HCEC 1CT (cell line): ENCODE measurements at regions not wholly inside any gene's neighbourhood (a gene's known extent, or its start where the extent isn't known, plus 50 kb on each side); places are given as distances from the start of the nearest gene placed in this dataset.

ENCODE experiments used
- DNase-seq: peaks from one replicate; pipeline ENCODE4 v3.0.0-alpha.2; 2017

DNA sequence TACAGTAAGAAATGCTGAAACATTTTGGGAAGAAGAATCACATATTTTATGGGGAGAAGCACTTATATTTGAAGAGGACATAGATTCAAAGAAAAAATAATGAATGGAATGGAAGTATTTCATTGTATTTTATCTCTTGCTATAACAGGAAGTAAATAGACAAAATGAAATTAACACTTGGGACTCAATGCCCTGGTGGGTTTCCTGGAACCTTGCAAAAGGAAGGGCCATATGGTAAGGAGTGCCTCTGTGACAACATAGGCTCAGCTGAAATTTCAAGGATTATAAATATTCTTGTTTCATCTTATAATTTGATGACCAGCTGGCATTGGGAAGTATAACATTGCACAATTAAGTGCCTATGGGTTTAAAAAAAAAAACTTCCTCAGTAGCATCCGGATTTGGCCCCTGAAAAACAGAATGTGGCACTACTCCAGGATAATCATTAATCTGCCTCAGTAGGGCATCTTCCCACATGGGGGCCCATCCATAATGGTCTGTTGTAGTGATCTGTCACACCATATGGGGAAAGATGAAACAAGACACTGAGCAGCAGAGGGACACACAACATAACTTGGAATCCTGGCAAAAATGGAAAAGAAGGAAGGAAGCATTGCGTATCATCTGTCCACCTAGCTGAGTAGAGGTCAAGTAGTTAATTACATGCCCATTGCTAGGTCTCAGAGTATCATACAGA lies 321.6 kb downstream of the NDFIP2 start:
- DNase-seq, result no peak

DNA sequence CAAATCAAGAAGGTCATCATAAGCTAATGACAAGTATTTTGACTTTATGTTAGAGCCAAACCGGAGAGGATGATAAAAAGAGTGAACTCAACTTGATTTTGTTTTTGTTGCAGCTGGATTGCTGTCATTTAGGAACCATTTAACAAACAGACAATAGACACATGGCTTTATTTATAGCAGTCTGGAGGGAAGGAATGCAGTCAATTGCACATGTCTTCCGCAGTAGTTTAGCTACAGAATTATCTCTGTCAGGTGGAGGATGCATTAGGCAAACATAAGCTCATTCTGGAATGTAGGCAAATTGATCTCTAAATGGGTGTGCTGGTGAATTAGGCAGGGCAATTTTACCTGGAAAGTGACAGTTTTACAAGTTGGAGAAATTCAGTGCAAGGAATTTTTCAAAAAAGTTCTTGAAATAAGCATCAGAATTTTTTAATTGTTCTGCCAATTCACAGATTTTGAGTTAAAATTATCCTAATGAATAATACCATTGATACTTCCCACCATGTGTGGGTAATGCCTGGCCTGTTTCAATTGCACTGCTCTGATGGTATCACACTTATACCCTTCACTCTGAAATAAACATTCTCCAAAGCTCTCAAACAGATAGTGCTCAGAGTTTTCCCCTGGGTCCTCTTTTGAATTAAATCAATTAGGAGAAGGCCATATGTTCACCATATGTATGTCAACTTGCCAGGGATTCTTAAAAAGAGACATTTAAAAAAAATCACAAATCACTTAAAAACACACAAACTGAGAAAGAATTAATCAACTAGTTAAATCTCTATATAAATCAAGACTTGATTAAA lies 318.3 kb downstream of the NDFIP2 start:
- no peak for DNase-seq

- DNase-seq, result no peak
These were observed 315.2 kb downstream of the NDFIP2 start for GRCh38 chr13:79796136-79796535.

- DNase-seq, result no peak
These were observed 314.0 kb downstream of the NDFIP2 start for GRCh38 chr13:79794931-79795330.

DNA sequence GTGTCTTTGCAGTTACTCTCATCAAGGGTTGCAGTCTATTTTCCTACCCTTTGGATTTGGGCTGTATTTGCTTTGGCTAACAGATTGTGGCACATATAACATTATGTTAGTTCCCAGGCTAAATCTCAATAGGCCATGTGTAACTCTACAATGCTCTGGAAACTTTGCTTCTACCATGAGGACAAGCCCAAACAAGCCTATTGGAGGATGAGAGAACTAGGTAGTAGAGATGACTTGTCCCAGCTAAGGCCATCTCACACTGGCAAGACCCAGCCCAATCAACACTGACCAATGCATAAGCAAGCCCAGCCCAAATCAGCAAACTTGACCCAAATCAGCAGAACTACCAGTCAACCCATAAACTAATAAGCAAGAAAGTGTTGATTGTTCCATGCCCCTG lies 311.8 kb downstream of the NDFIP2 start:
- DNase-seq, result no peak

DNA sequence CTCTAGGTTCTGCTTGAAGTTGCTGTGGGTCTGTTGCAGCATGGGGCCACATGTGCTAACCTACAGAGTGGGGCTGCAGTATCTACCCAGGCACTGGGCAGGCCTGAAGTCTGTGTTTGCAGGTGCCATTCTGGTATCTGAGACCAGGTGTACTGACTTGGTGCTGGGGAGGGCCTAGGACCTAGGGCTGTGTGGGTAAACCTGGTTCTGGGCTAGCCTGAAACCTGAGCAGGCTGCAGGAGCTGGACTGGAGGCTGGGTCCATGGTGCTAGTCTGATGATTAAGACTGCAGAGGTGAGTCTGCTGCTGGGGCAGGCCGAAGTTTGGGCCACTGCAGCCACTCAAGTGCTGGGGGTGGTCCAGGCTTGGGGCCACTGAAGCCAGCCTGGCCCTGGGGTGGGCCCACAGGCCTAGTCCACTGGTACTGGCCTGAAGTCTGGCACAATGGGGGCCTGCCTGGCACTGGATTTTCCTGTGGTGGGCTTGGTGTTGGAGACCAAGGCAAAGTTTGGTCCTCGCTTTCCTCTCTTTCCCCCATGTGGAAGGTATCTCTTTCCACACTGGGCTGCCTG lies 310.6 kb downstream of the NDFIP2 start:
- no peak for DNase-seq

GRCh38 chr13:79786176-79786575 lies 305.2 kb downstream of the NDFIP2 start:
- no peak for DNase-seq

DNA sequence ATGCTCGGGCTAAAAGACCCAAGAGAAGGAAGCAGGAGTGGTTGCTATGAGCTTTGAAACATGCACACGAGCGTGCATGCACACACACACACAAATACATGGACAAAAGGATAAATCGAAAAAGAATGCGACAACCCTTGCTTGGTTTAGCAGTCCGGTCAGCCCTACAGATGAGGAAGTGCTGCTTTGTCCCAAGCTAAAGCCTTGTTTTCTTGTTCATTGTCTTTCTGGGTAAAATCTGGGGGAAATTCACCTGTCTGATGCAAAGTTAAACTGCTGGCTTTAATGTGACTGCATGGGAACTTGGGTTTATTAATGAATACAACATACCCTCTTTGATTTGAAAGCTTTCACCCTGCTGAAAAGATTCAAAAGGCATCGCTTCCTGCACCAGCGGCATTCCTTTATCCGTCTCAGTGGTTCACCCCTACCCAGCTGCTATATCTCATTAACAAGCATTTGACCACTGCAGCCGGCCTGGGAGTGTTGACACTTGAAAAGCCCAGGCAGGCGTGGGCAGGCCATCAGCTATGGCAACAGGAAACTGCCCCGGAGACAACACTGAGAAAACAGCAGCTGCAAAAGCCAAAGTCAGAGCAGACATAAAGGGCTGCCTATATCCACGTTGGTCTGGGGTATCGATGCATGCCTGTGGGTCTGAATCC lies 301.7 kb downstream of the NDFIP2 start:
- DNase-seq, result no peak

DNA sequence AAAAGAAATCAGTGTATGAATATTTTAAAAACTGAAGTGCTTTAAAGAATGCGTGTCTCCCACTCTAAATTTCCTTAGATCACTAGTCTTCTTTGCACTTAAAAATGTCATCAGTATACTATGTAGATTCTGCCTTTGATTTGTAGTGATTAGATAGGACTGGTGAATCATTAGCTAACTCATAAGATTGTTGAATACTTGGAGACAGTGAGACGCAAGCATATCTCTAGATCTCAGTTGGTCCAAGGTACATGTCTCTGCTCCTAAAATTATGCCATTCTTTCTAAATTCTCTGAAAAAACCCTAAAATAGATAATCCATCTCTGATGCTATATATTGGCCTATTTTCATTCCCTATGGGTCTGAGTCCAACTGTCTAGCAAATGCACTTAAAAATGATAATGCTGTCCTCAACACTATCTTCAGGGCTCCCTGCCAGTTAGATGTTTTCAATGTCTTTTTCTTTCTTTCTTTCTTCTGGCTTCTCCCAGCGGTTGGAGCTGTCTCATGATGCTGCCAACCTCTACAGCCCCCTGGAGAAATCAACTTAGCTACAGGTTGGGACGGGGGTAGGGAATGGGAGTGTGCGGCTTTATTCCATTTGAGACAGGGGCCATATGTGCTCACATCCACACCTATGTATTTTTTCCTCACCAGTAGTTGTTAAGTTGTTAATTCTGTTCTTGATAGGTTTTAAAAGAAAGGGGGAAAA lies 301.0 kb downstream of the NDFIP2 start:
- DNase-seq, result no peak

GRCh38 chr13:79780240-79780639 lies 299.3 kb downstream of the NDFIP2 start:
- DNase-seq, result peak; percentile 32

DNA sequence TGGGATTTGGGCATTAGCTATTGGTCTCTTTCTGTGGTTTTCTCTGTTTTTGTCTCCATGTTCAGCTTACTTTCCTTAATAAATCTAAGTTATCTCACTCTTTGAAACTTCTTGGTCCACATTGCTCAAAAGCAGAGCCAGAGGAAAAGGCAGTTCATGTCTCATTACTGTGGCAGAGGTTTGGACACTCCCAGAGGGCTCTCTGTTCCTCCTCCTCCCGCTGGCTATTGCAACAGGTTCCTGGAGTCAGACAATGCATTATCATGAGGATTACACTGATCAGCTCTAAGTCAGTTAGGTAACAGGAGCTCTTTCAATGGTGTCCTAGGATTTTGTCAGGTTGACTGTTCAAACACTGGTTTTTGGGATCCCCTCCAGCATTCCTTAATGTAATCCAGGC lies 298.8 kb downstream of the NDFIP2 start:
- DNase-seq, result peak; percentile 46

DNA sequence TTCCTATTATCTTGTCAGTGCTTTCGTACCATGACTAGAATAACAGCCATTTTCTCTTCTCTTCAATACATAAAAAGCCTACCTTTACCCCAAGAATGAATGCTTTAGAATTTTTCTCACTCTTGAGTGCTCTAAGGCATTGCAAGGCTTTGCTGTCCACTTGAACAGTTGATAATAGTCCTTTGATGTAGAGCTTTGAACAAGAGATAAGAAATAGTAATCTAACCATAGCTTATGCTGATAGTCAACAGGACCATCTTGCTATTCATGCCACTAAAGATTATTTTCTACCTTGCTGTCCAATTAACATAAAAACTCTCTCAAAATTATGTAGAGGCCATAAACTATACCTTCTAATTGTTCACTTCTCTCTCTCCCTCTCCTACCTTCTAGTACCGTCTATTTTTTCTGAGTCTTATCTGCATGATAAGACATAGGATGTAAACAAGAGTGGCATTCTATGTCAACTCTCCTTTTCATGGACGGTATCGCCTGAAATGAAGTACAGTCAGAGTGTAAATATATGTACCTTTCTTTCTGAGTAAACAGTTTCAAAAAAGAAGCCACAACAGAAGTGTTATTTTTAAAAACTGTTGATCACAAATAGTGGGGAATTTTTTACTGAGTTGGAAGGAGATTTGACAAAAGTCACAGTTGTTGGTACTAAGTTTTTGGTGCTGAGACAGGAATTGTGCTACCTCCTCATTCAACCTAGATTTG lies 297.9 kb downstream of the NDFIP2 start:
- DNase-seq, result no peak

GRCh38 chr13:79777504-79777903 lies 296.5 kb downstream of the NDFIP2 start:
- DNase-seq, result no peak

- DNase-seq, result peak; percentile 8
These were observed 295.8 kb downstream of the NDFIP2 start for GRCh38 chr13:79776531-79777295.

DNA sequence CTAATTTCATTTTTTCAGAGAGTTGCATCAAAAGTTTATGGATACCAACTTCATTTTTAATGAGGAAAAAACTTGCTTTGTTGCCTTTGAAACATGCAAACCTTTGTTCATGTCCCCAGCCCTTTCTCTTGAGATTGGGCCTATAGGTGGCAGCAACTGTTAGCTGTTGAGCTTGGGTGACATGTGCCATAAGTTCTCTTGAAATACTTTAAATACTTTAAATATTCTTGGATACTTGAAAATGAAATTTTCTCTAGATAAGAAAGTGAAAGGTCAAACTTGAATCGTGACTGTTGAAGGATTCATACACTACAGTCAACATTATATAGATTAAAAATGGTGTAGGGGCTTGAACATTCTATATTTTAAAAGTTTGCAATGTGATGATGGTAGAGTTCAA lies 294.9 kb downstream of the NDFIP2 start:
- DNase-seq, result peak; percentile 75

DNA sequence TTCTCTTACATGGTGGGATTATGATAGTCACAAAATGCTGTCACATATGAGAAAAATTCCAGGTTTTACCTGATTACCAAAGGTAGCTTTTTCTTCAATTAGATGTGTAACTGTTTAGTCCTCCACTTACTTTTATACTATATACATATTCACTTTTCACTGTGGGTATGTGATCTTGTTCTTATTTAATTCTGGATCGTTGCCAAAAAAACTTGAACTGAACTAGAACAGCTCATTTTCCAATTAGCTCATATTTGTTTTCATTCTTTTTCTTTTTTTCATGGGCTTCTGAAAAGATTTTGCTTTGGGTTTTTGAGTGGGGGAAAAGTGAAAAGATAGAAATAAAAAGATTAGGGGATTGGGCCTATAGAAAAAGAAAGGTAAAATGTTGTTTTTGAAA lies 291.9 kb downstream of the NDFIP2 start:
- no peak for DNase-seq

GRCh38 chr13:79771493-79771892 lies 290.5 kb downstream of the NDFIP2 start:
- DNase-seq, result no peak

- DNase-seq, result no peak
These were observed 289.1 kb downstream of the NDFIP2 start for GRCh38 chr13:79770056-79770455.

- DNase-seq, result no peak
These were observed 286.2 kb downstream of the NDFIP2 start for GRCh38 chr13:79767126-79767525.

DNA sequence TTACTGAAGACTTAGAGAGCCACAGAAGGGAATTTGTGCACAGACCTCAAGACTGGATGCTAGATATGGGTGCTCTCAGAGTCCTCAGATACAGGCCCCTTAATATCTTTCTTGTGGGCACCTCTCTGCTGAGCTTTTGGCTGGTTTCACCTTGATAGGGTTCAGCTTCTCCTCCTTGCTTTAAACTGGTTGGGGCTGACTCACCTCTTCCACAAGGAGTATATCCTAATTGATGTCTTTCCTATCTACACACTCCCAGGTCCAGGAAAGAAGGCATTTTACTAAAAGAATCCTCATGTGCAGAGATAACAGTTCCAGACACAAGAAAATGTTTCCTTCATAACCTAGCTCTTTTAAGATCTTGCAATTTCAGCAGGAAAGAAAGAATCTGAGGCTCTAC lies 284.4 kb downstream of the NDFIP2 start:
- no peak for DNase-seq

DNA sequence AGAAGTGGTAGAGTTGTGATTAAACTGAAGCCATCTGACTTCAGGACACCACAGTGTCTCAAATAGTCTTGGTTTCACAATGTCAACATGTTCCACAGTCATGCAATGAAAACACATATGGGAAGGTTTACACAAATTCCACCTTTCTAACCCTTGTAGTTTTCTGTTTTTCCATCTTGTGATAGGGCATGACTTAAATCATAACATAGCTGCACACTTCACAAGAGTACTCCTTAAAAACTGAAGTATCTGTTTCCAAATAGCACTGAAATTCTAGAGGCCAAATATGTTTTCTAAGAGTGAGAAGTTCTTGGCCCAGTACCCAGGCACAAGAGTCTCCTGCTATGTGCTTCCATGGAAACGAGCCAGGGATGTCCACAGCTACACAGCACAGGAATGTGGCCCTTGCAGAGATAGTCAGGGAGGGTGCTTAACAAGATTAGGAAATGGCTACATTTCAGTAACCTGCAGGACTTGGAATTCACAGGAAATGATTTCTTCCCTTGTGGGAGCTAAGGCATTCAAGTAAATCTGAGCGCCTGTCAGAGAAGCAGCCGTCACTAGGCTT lies 269.1 kb downstream of the NDFIP2 start:
- DNase-seq, result peak; percentile 91
